H9 (cell line): ENCODE measurements at regions not wholly inside any gene's neighbourhood (a gene's known extent, or its start where the extent isn't known, plus 50 kb on each side); places are given as distances from the start of the nearest gene placed in this dataset.

Source experiments
- DNase-seq: peaks from one replicate; pipeline ENCODE4 v3.0.0-alpha.2; 2017
- H2AFZ ChIP-seq: one replicate; pipeline ENCODE4 v1.6.1; 2013; ENCODE audit warnings: mild to moderate bottlenecking, low read length, control low read depth, moderate library complexity
- H2AK5ac ChIP-seq: 2 replicates; pipeline ENCODE4 v1.6.1; 2013; ENCODE audit warnings: low read length, control low read depth, mixed read lengths; ENCODE audit not compliant: insufficient read length
- H2BK120ac ChIP-seq: one replicate; pipeline ENCODE4 v1.6.1; 2013; ENCODE audit warnings: low read depth, mild to moderate bottlenecking, low read length, control low read depth, inconsistent platforms; ENCODE audit not compliant: poor library complexity, severe bottlenecking
- H2BK12ac ChIP-seq: 2 replicates; pipeline ENCODE4 v1.6.1; 2013; ENCODE audit warnings: low read length, control low read depth, mixed read lengths, low read depth; ENCODE audit not compliant: insufficient read length
- H2BK15ac ChIP-seq: 2 replicates; pipeline ENCODE4 v1.6.1; 2013; ENCODE audit warnings: low read depth, low read length, control low read depth
- H2BK20ac ChIP-seq: one replicate; pipeline ENCODE4 v1.6.1; 2013; ENCODE audit warnings: low read depth, mild to moderate bottlenecking, low read length, control low read depth, inconsistent platforms; ENCODE audit not compliant: poor library complexity, severe bottlenecking
- H2BK5ac ChIP-seq: 2 replicates; pipeline ENCODE4 v1.6.1; 2013; ENCODE audit warnings: low read length, control low read depth, mixed read lengths; ENCODE audit not compliant: insufficient read length
- H3K14ac ChIP-seq: 2 replicates; pipeline ENCODE4 v1.6.1; 2013; ENCODE audit warnings: low read length, control low read depth; ENCODE audit not compliant: insufficient read depth
- H3K18ac ChIP-seq: 2 replicates; pipeline ENCODE4 v1.6.1; 2013; ENCODE audit warnings: low read depth, mild to moderate bottlenecking, mixed read lengths, low read length, control low read depth; ENCODE audit not compliant: insufficient read length
- H3K23ac ChIP-seq: 2 replicates; pipeline ENCODE4 v1.6.1; 2013; ENCODE audit warnings: low read length, control low read depth, mixed read lengths, low read depth; ENCODE audit not compliant: insufficient read length
- H3K23me2 ChIP-seq: 2 replicates; pipeline ENCODE4 v1.6.1; 2013; ENCODE audit warnings: low read depth, mild to moderate bottlenecking, mixed read lengths, low read length, control low read depth; ENCODE audit not compliant: insufficient read length, poor library complexity, severe bottlenecking
- H3K27ac ChIP-seq: 2 replicates; pipeline ENCODE4 v1.5.1; 2013; ENCODE audit warnings: low read length, control low read depth, mixed read lengths, low read depth; ENCODE audit not compliant: insufficient read length
- H3K27me3 ChIP-seq: 2 replicates; pipeline ENCODE4 v1.6.1; 2013; ENCODE audit warnings: low read length, control low read depth, inconsistent platforms; ENCODE audit not compliant: insufficient read depth
- H3K4ac ChIP-seq: 2 replicates; pipeline ENCODE4 v1.6.1; 2013; ENCODE audit warnings: low read depth, mild to moderate bottlenecking, control low read depth, inconsistent platforms, low read length, moderate library complexity
- H3K4me1 ChIP-seq: 2 replicates; pipeline ENCODE4 v1.6.1; 2013; ENCODE audit warnings: low read length, control low read depth, inconsistent platforms; ENCODE audit not compliant: insufficient read depth
- H3K4me2 ChIP-seq: 2 replicates; pipeline ENCODE4 v1.6.1; 2013; ENCODE audit warnings: low read length, control low read depth, mixed read lengths; ENCODE audit not compliant: insufficient read length, insufficient read depth
- H3K56ac ChIP-seq: 2 replicates; pipeline ENCODE4 v1.6.1; 2013; ENCODE audit warnings: low read depth, mild to moderate bottlenecking, mixed read lengths, low read length, control low read depth; ENCODE audit not compliant: insufficient read length
- H3K79me1 ChIP-seq: 2 replicates; pipeline ENCODE4 v1.6.1; 2013; ENCODE audit warnings: low read depth, mild to moderate bottlenecking, moderate library complexity, low read length, control low read depth, inconsistent platforms; ENCODE audit not compliant: insufficient read depth, poor library complexity, severe bottlenecking
- H3K79me2 ChIP-seq: 2 replicates; pipeline ENCODE4 v1.6.1; 2013; ENCODE audit warnings: low read length, control low read depth, inconsistent platforms; ENCODE audit not compliant: insufficient read depth
- H3K9ac ChIP-seq: 2 replicates; pipeline ENCODE4 v1.6.1; 2013; ENCODE audit warnings: low read length, control low read depth, mixed read lengths; ENCODE audit not compliant: insufficient read length; ENCODE audit errors: extremely low read depth
- H3K9me3 ChIP-seq: one replicate; pipeline ENCODE4 v1.6.1; 2013; ENCODE audit warnings: low read depth, low read length, inconsistent platforms; ENCODE audit not compliant: control insufficient read depth
- H3T11ph ChIP-seq: one replicate; pipeline ENCODE4 v1.6.1; 2013; ENCODE audit warnings: mild to moderate bottlenecking, low read length, control low read depth, inconsistent platforms
- H4K20me1 ChIP-seq: one replicate; pipeline ENCODE4 v1.6.1; 2013; ENCODE audit not compliant: control insufficient read depth, insufficient read length, insufficient read depth
- H4K5ac ChIP-seq: 2 replicates; pipeline ENCODE4 v1.6.1; 2013; ENCODE audit warnings: low read depth, mild to moderate bottlenecking, mixed read lengths, low read length, control low read depth; ENCODE audit not compliant: insufficient read length
- H4K8ac ChIP-seq: replicated peaks from 2 replicates; pipeline ENCODE4 v1.6.1; 2013; ENCODE audit warnings: low read length, control low read depth, mixed read lengths, low read depth; ENCODE audit not compliant: insufficient read length
- H4K91ac ChIP-seq: 2 replicates; pipeline ENCODE4 v1.6.1; 2013; ENCODE audit warnings: low read depth, mild to moderate bottlenecking, moderate library complexity, mixed read lengths, low read length, control low read depth; ENCODE audit not compliant: insufficient read length
- H3K27ac Mint-ChIP-seq, 3 experiments: 2 replicates in 2 of 3; 3 replicates in 1 of 3; pipeline ENCODE4 v1.8.0; 2020 to 2021; ENCODE audit warnings: mixed read lengths in 3 of 3, mild to moderate bottlenecking in 1 of 3, moderate library complexity in 1 of 3
- H3K27me3 Mint-ChIP-seq: 2 replicates; pipeline ENCODE4 v1.8.0; 2021; ENCODE audit warnings: low read depth, mild to moderate bottlenecking, moderate library complexity, mixed read lengths
- H3K36me3 Mint-ChIP-seq, 3 experiments: 2 replicates in 2 of 3; 3 replicates in 1 of 3; pipeline ENCODE4 v1.8.0; 2020 to 2021; ENCODE audit warnings: low read depth in 3 of 3, mixed read lengths in 3 of 3; ENCODE audit not compliant: insufficient read depth in 1 of 3
- H3K4me1 Mint-ChIP-seq, 2 experiments: 2 replicates each; pipeline ENCODE4 v1.8.0; 2020; ENCODE audit warnings: mixed read lengths in 2 of 2
- H3K4me3 Mint-ChIP-seq, 2 experiments: 2 replicates in 1 of 2; 3 replicates in 1 of 2; pipeline ENCODE4 v1.8.0; 2020 to 2021; ENCODE audit warnings: mild to moderate bottlenecking in 2 of 2, mixed read lengths in 2 of 2, moderate library complexity in 1 of 2
- H3K9me3 Mint-ChIP-seq, 2 experiments: 2 replicates in 1 of 2; 3 replicates in 1 of 2; pipeline ENCODE4 v1.8.0; 2020; ENCODE audit warnings: mild to moderate bottlenecking in 2 of 2, mixed read lengths in 2 of 2, moderate library complexity in 1 of 2
- WGBS: extraction: QIAGEN DNeasy Blood & Tissue Kit; methylation state at CpG from one replicate; pipeline ENCODE4 v1.1.7; 2013; ENCODE audit warnings: missing lambda C conversion rate, low lambda C conversion rate, mixed read lengths; ENCODE audit not compliant: insufficient read length; ENCODE audit errors: extremely low coverage; 5-methylcytosine and 5-hydroxymethylcytosine counted together
- TF ChIP-seq, protein P1 (sequence below): fragments of 200-600 bp; sonication (generic); conservative IDR thresholded peaks from 3 replicates; pipeline ENCODE4 v1.8.0; 2021; ENCODE audit warnings: antibody characterized with exemption, mild to moderate bottlenecking

DNA sequence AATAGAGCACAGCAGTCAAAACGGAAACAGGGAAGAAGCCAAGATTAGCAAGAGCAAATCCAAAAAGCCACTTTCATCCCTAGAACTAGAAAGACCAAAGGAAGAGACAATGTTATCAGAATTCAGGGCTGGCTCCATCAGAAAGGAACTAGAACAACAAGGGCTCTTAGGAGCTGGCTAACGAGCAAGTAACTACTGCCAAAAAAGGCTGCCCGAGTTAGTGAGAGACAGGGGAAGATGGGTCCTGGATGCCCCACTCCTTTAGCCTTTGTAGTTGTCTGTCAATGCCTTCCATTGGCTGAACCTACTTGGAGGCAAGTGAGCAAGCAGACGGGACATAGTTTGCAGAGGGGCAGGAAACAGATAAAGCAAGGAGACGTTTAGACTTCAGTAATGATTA is 240.4 kb downstream of the KLF12 start:
- Histone ChIP-seq H3K4me2 (no peak overlapping the region), H3K56ac (no peak overlapping the region), H4K8ac (no peak overlapping the region), H4K91ac (no peak overlapping the region), H2AFZ (no peak overlapping the region), H3K23ac (no peak overlapping the region), H3K9me3 (no peaks in the 10 kb centered on the region), H3K14ac (no peak overlapping the region), H2BK5ac (no peak overlapping the region), H3K79me1 (no peaks in the 10 kb centered on the region), H3K4me1 (no peaks in the 10 kb centered on the region), H3K27me3 (no peaks in the 10 kb centered on the region), H2AK5ac (no peak overlapping the region), H3K23me2 (no peaks in the 10 kb centered on the region), H3K9ac (no peak overlapping the region), H3T11ph (no peak overlapping the region), H2BK12ac (no peak overlapping the region), H3K27ac (no peak overlapping the region), H4K5ac (no peak overlapping the region), H3K4ac (no peak overlapping the region), H2BK15ac (no peak overlapping the region), H2BK20ac (no peak overlapping the region), H2BK120ac (no peak overlapping the region), H3K79me2 (no peaks in the 10 kb centered on the region), H4K20me1 (no peaks in the 10 kb centered on the region), H3K18ac (no peak overlapping the region)
- Mint-ChIP-seq H3K27ac (no peak overlapping the region; a peak in 1 of 7 replicates), H3K36me3 (no peaks in the 10 kb centered on the region), H3K4me1 (peaks cover 17 to 19% of the 10 kb centered on the region in 2 experiments), H3K4me3 (no peak overlapping the region), H3K9me3 (no peaks in the 10 kb centered on the region), H3K27me3 (no peaks in the 10 kb centered on the region)
- TF ChIP-seq, protein P1, sequence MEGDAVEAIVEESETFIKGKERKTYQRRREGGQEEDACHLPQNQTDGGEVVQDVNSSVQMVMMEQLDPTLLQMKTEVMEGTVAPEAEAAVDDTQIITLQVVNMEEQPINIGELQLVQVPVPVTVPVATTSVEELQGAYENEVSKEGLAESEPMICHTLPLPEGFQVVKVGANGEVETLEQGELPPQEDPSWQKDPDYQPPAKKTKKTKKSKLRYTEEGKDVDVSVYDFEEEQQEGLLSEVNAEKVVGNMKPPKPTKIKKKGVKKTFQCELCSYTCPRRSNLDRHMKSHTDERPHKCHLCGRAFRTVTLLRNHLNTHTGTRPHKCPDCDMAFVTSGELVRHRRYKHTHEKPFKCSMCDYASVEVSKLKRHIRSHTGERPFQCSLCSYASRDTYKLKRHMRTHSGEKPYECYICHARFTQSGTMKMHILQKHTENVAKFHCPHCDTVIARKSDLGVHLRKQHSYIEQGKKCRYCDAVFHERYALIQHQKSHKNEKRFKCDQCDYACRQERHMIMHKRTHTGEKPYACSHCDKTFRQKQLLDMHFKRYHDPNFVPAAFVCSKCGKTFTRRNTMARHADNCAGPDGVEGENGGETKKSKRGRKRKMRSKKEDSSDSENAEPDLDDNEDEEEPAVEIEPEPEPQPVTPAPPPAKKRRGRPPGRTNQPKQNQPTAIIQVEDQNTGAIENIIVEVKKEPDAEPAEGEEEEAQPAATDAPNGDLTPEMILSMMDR: no peak
- no CpG with 5 or more reads among the region's 5 CpGs for WGBS
- no peak for DNase-seq
